ENCODE measurements at regions not wholly inside any gene's neighbourhood (a gene's known extent, or its start where the extent isn't known, plus 50 kb on each side); places are given as distances from the start of the nearest gene placed in this dataset.

- no peaks in the 10 kb centered on the region for H3K9me3 Mint-ChIP-seq
- no peaks in the 10 kb centered on the region for H3K27me3 Mint-ChIP-seq (ENCODE audit: low read depth)
- H3K36me3 Mint-ChIP-seq, result no peaks in the 10 kb centered on the region
- H3K4me1 Mint-ChIP-seq, result peaks cover 2% of the 10 kb centered on the region
- ATAC-seq, result no peak
- no peak for DNase-seq (ENCODE audit: low spot score)
- ChIA-PET CTCF (no interaction called here), POLR2A (no interaction called here)
- TF ChIP-seq ZNF121 (CRISPR knock-in tag; IDR thresholded peaks at IDR 0.05) (no peak), ZNF281 (CRISPR knock-in tag; IDR thresholded peaks at IDR 0.05) (no peak), ATF1 (CRISPR knock-in tag; IDR thresholded peaks at IDR 0.05) (no peak), E2F1 (CRISPR knock-in tag; IDR thresholded peaks at IDR 0.05) (no peak), SMAD3 (CRISPR knock-in tag; IDR thresholded peaks at IDR 0.05; ENCODE audit: borderline replicate concordance) (no peak), E2F4 (CRISPR knock-in tag; IDR thresholded peaks at IDR 0.05; ENCODE audit: borderline replicate concordance, low read depth) (no peak), ESRRA (CRISPR knock-in tag; IDR thresholded peaks at IDR 0.05; ENCODE audit: borderline replicate concordance) (no peak), RORB (CRISPR knock-in tag; IDR thresholded peaks at IDR 0.05) (no peak), NR2C2 (CRISPR knock-in tag; IDR thresholded peaks at IDR 0.05) (no peak), FOXJ3 (CRISPR knock-in tag; IDR thresholded peaks at IDR 0.05; ENCODE audit: borderline replicate concordance) (no peak), EMX1 (CRISPR knock-in tag; IDR thresholded peaks at IDR 0.05) (no peak), CBFB (CRISPR knock-in tag; IDR thresholded peaks at IDR 0.05; ENCODE audit: low read depth) (no peak), JUN (CRISPR knock-in tag; IDR thresholded peaks at IDR 0.05) (no peak), RELA (CRISPR knock-in tag; IDR thresholded peaks at IDR 0.05; ENCODE audit: borderline replicate concordance) (no peak), AR (CRISPR knock-in tag; IDR thresholded peaks at IDR 0.05) (no peak)
- H3K4me3 Mint-ChIP-seq, result no peak overlapping the region
- no peak overlapping the region for H3K27ac Mint-ChIP-seq
These were observed 126.8 kb upstream of the USP15 start for GRCh38 chr12:62133440-62133839.

GRCh38 chr12:62135553-62136200, 124.5 kb upstream of the USP15 start:
- Mint-ChIP-seq H3K4me1 (no peaks in the 10 kb centered on the region), H3K27ac (no peak overlapping the region), H3K36me3 (no peaks in the 10 kb centered on the region), H3K27me3 (ENCODE audit: low read depth) (no peaks in the 10 kb centered on the region), H3K4me3 (no peak overlapping the region), H3K9me3 (no peaks in the 10 kb centered on the region)
- DNase-seq (ENCODE audit: low spot score) (no peak), ATAC-seq (no peak)
- ChIA-PET CTCF (interaction anchor here (1.0 kb wide), 1 partner anchor 74 kb away, joined by 3 read pairs; no protein-coding TSS in a partner anchor), POLR2A (no interaction called here)
- TF ChIP-seq HMGA2 (CRISPR knock-in tag; IDR thresholded peaks at IDR 0.05) (no peak), TEAD1 (CRISPR knock-in tag; IDR thresholded peaks at IDR 0.05) (no peak), CBFB (CRISPR knock-in tag; IDR thresholded peaks at IDR 0.05; ENCODE audit: low read depth) (no peak), PREB (CRISPR knock-in tag; IDR thresholded peaks at IDR 0.05; ENCODE audit: borderline replicate concordance) (no peak), OVOL2 (CRISPR knock-in tag; IDR thresholded peaks at IDR 0.05; ENCODE audit: borderline replicate concordance) (no peak), ARID4B (CRISPR knock-in tag; IDR thresholded peaks at IDR 0.05; ENCODE audit: borderline replicate concordance) (no peak), GRHL2 (CRISPR knock-in tag; IDR thresholded peaks at IDR 0.05; ENCODE audit: insufficient replicate concordance, severe bottlenecking) (no peak)
